ENCODE measurements at regions not wholly inside any gene's neighbourhood (a gene's known extent, or its start where the extent isn't known, plus 50 kb on each side); places are given as distances from the start of the nearest gene placed in this dataset.

- Histone ChIP-seq H3K27ac (ENCODE audit: poor library complexity, severe bottlenecking) (no peak overlapping the region), H3K27me3 (ENCODE audit: insufficient read depth, poor library complexity, severe bottlenecking) (no peaks in the 10 kb centered on the region), H3K9me3 (ENCODE audit: severe bottlenecking) (peaks cover 2% of the 10 kb centered on the region), H3K4me1 (ENCODE audit: insufficient read depth, poor library complexity, severe bottlenecking) (no peaks in the 10 kb centered on the region), H3K36me3 (ENCODE audit: low read depth) (no peaks in the 10 kb centered on the region), H3K4me3 (ENCODE audit: severe bottlenecking) (no peak overlapping the region)
- TF ChIP-seq CTCF (IDR thresholded peaks at IDR 0.05; ENCODE audit: poor library complexity, severe bottlenecking) = no peak
- no peak for ATAC-seq (ENCODE audit: low read depth)
- DNase-seq (ENCODE audit: low spot score) = no peak
Observed at GRCh38 chr4:177855507-177856197, 413.4 kb upstream of the AGA start.

GRCh38 chr4:177860171-177860570 is 417.9 kb upstream of the AGA start:
- TF ChIP-seq CTCF (IDR thresholded peaks at IDR 0.05; ENCODE audit: poor library complexity, severe bottlenecking) = no peak

GRCh38 chr4:177861551-177862094 is 419.4 kb upstream of the AGA start:
- no peaks in the 10 kb centered on the region for H3K27me3 ChIP-seq (ENCODE audit: insufficient read depth, poor library complexity, severe bottlenecking)
- TF ChIP-seq CTCF (IDR thresholded peaks at IDR 0.05; ENCODE audit: poor library complexity, severe bottlenecking) = no peak
- H3K9me3 ChIP-seq (ENCODE audit: severe bottlenecking) = no peaks in the 10 kb centered on the region
- H3K4me3 ChIP-seq (ENCODE audit: severe bottlenecking) = no peak overlapping the region
- no peaks in the 10 kb centered on the region for H3K36me3 ChIP-seq (ENCODE audit: low read depth)
- ATAC-seq (ENCODE audit: low read depth) (no peak), DNase-seq (ENCODE audit: low spot score) (no peak)
- H3K27ac ChIP-seq (ENCODE audit: poor library complexity, severe bottlenecking) = no peak overlapping the region
- no peaks in the 10 kb centered on the region for H3K4me1 ChIP-seq (ENCODE audit: insufficient read depth, poor library complexity, severe bottlenecking)

More at GRCh38 chr4:177860171-177860570, 417.9 kb upstream of the AGA start:
- Histone ChIP-seq H3K36me3 (ENCODE audit: low read depth) (no peaks in the 10 kb centered on the region), H3K27ac (ENCODE audit: poor library complexity, severe bottlenecking) (no peak overlapping the region), H3K4me1 (ENCODE audit: insufficient read depth, poor library complexity, severe bottlenecking) (no peaks in the 10 kb centered on the region), H3K4me3 (ENCODE audit: severe bottlenecking) (no peak overlapping the region), H3K9me3 (ENCODE audit: severe bottlenecking) (no peaks in the 10 kb centered on the region), H3K27me3 (ENCODE audit: insufficient read depth, poor library complexity, severe bottlenecking) (no peaks in the 10 kb centered on the region)
- DNase-seq (ENCODE audit: low spot score) (no peak), ATAC-seq (ENCODE audit: low read depth) (no peak)

- no peak for TF ChIP-seq CTCF (IDR thresholded peaks at IDR 0.05; ENCODE audit: poor library complexity, severe bottlenecking)
- ATAC-seq (ENCODE audit: low read depth) = no peak
Observed at GRCh38 chr4:177862541-177863176, 420.4 kb upstream of the AGA start.

GRCh38 chr4:177879851-177880250 is 437.6 kb upstream of the AGA start:
- no peaks in the 10 kb centered on the region for H3K4me1 ChIP-seq (ENCODE audit: insufficient read depth, poor library complexity, severe bottlenecking)
- no peaks in the 10 kb centered on the region for H3K27me3 ChIP-seq (ENCODE audit: insufficient read depth, poor library complexity, severe bottlenecking)
- H3K36me3 ChIP-seq (ENCODE audit: low read depth) = no peaks in the 10 kb centered on the region
- peak; percentile 10 for TF ChIP-seq CTCF (IDR thresholded peaks at IDR 0.05; ENCODE audit: poor library complexity, severe bottlenecking)
- H3K4me3 ChIP-seq (ENCODE audit: severe bottlenecking) = no peak overlapping the region
- no peak overlapping the region for H3K27ac ChIP-seq (ENCODE audit: poor library complexity, severe bottlenecking)
- DNase-seq (ENCODE audit: low spot score) = no peak
- no peaks in the 10 kb centered on the region for H3K9me3 ChIP-seq (ENCODE audit: severe bottlenecking)
- ATAC-seq (ENCODE audit: low read depth) = no peak

More at GRCh38 chr4:177862541-177863176, 420.4 kb upstream of the AGA start:
- no peaks in the 10 kb centered on the region for H3K27me3 ChIP-seq (ENCODE audit: insufficient read depth, poor library complexity, severe bottlenecking)
- no peak overlapping the region for H3K4me3 ChIP-seq (ENCODE audit: severe bottlenecking)
- no peaks in the 10 kb centered on the region for H3K9me3 ChIP-seq (ENCODE audit: severe bottlenecking)
- no peak for DNase-seq (ENCODE audit: low spot score)
- H3K4me1 ChIP-seq (ENCODE audit: insufficient read depth, poor library complexity, severe bottlenecking) = no peaks in the 10 kb centered on the region
- no peak overlapping the region for H3K27ac ChIP-seq (ENCODE audit: poor library complexity, severe bottlenecking)
- H3K36me3 ChIP-seq (ENCODE audit: low read depth) = no peaks in the 10 kb centered on the region

Measured in RWPE2 (cell line).